ENCODE measurements at regions not wholly inside any gene's neighbourhood (a gene's known extent, or its start where the extent isn't known, plus 50 kb on each side); places are given as distances from the start of the nearest gene placed in this dataset.

- no peak for TF ChIP-seq CTCF (IDR thresholded peaks at IDR 0.05; ENCODE audit: extremely low read depth, low read depth, low read length)
- Histone ChIP-seq H3K27me3 (ENCODE audit: insufficient read depth, low read length) (peaks cover 7% of the 10 kb centered on the region), H3K27ac (ENCODE audit: low read depth, low read length) (no peak overlapping the region), H3K9me3 (ENCODE audit: low read depth, low read length) (no peaks in the 10 kb centered on the region), H4K20me1 (ENCODE audit: insufficient read depth, low read length) (no peaks in the 10 kb centered on the region), H3K4me3 (ENCODE audit: insufficient read depth, low read length) (no peak overlapping the region), H3K36me3 (ENCODE audit: insufficient read depth, low read length) (no peaks in the 10 kb centered on the region), H3K79me2 (ENCODE audit: insufficient read depth, low read length) (no peaks in the 10 kb centered on the region), H2AFZ (ENCODE audit: low read length) (no peak overlapping the region), H3K4me1 (ENCODE audit: insufficient read depth, low read length) (no peaks in the 10 kb centered on the region), H3K4me2 (ENCODE audit: insufficient read depth, low read length) (no peak overlapping the region)
- peak; percentile 62 for DNase-seq (ENCODE audit: insufficient read length, low spot score, missing footprints)
Observed at GRCh38 chrX:46433892-46434291, 111.3 kb downstream of the ZNF674 start.

- H3K4me2 ChIP-seq (ENCODE audit: insufficient read depth, low read length), result no peak overlapping the region
Observed at GRCh38 chrX:46408553-46409407, 136.4 kb downstream of the ZNF674 start.

GRCh38 chrX:46407753-46408130, 137.5 kb downstream of the ZNF674 start:
- Histone ChIP-seq H3K9me3 (ENCODE audit: low read depth, low read length) (no peaks in the 10 kb centered on the region), H3K27me3 (ENCODE audit: insufficient read depth, low read length) (no peaks in the 10 kb centered on the region), H3K36me3 (ENCODE audit: insufficient read depth, low read length) (no peaks in the 10 kb centered on the region), H3K4me3 (ENCODE audit: insufficient read depth, low read length) (no peak overlapping the region), H4K20me1 (ENCODE audit: insufficient read depth, low read length) (no peaks in the 10 kb centered on the region), H3K4me1 (ENCODE audit: insufficient read depth, low read length) (peaks cover 4% of the 10 kb centered on the region), H2AFZ (ENCODE audit: low read length) (peak overlapping the region; percentile 1), H3K4me2 (ENCODE audit: insufficient read depth, low read length) (no peak overlapping the region), H3K79me2 (ENCODE audit: insufficient read depth, low read length) (no peaks in the 10 kb centered on the region), H3K27ac (ENCODE audit: low read depth, low read length) (no peak overlapping the region)
- no peak for TF ChIP-seq CTCF (IDR thresholded peaks at IDR 0.05; ENCODE audit: extremely low read depth, low read depth, low read length)
- DNase-seq (ENCODE audit: insufficient read length, low spot score, missing footprints), result peak; percentile 49

More at GRCh38 chrX:46408553-46409407, 136.4 kb downstream of the ZNF674 start:
- Histone ChIP-seq H3K27me3 (ENCODE audit: insufficient read depth, low read length) (no peaks in the 10 kb centered on the region), H3K9me3 (ENCODE audit: low read depth, low read length) (no peaks in the 10 kb centered on the region), H3K4me1 (ENCODE audit: insufficient read depth, low read length) (peaks cover 4% of the 10 kb centered on the region), H2AFZ (ENCODE audit: low read length) (peak overlapping the region; percentile 56), H3K27ac (ENCODE audit: low read depth, low read length) (no peak overlapping the region), H4K20me1 (ENCODE audit: insufficient read depth, low read length) (no peaks in the 10 kb centered on the region), H3K79me2 (ENCODE audit: insufficient read depth, low read length) (no peaks in the 10 kb centered on the region), H3K4me3 (ENCODE audit: insufficient read depth, low read length) (no peak overlapping the region), H3K36me3 (ENCODE audit: insufficient read depth, low read length) (no peaks in the 10 kb centered on the region)
- peak; percentile 95 for TF ChIP-seq CTCF (IDR thresholded peaks at IDR 0.05; ENCODE audit: extremely low read depth, low read depth, low read length)
- DNase-seq (ENCODE audit: insufficient read length, low spot score, missing footprints), result peak; percentile 73

GRCh38 chrX:46407036-46407752, 138.0 kb downstream of the ZNF674 start:
- Histone ChIP-seq H3K4me1 (ENCODE audit: insufficient read depth, low read length) (peaks cover 4% of the 10 kb centered on the region), H3K9me3 (ENCODE audit: low read depth, low read length) (no peaks in the 10 kb centered on the region), H3K4me3 (ENCODE audit: insufficient read depth, low read length) (no peak overlapping the region), H2AFZ (ENCODE audit: low read length) (peak overlapping the region; percentile 7), H3K4me2 (ENCODE audit: insufficient read depth, low read length) (no peak overlapping the region), H3K79me2 (ENCODE audit: insufficient read depth, low read length) (no peaks in the 10 kb centered on the region), H3K27ac (ENCODE audit: low read depth, low read length) (no peak overlapping the region), H3K27me3 (ENCODE audit: insufficient read depth, low read length) (peaks cover 3% of the 10 kb centered on the region), H3K36me3 (ENCODE audit: insufficient read depth, low read length) (no peaks in the 10 kb centered on the region), H4K20me1 (ENCODE audit: insufficient read depth, low read length) (no peaks in the 10 kb centered on the region)
- DNase-seq (ENCODE audit: insufficient read length, low spot score, missing footprints), result no peak
- no peak for TF ChIP-seq CTCF (IDR thresholded peaks at IDR 0.05; ENCODE audit: extremely low read depth, low read depth, low read length)
